ENCODE measurements at regions not wholly inside any gene's neighbourhood (a gene's known extent, or its start where the extent isn't known, plus 50 kb on each side); places are given as distances from the start of the nearest gene placed in this dataset.

DNA sequence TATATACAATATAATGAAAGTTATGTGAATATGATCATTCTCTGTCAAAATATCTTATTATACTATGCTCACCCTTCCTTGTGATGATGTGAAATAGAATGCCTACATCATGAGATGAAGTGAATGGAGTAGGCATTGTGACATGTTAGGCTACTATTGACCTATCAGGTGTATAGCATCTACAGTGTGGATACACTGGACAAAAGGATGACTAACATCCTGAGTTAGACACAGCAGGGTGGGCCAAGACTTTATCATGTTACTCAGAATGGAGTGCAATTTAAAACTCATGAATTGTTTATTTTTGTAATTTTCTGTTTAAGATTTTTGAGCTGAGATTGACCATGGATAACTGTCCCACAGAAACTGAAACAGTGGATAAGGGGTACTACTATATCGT, 53.4 kb upstream of the NAV3 start:
- FAIRE-seq (no peak), DNase-seq (ENCODE audit: low spot score) (no peak)

- DNase-seq (ENCODE audit: low spot score) (no peak), FAIRE-seq (no peak)
Observed at GRCh38 chr12:77774761-77775160, 55.9 kb upstream of the NAV3 start.

DNA sequence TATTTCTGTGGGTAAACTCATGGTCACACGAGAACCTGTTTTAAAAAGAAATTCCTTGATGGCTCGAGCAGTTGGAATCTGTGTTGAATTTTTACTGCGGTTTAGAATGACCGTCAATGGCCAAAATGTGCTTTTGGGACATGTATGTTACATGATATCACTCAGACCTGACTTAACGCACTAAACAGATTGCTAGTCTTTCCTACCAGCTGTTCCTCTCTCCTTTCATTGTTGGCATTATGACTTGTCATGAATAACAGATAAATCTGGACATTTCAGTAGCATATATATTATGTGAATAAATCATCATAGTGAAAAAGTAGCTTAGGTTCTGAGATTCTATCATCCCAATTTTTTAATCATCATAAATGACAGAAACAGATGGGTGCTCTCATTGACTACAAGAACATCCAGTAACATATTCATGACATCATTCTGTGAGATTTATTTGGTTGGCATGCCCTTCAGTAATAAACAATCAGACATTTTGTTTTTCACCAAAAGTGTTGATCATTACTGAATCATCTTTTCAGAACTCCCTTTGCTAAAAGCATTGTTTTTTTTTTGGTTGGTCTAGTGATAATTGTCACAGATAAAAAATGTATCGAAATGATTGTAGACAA, 57.9 kb upstream of the NAV3 start:
- no peak for DNase-seq (ENCODE audit: low spot score)
- FAIRE-seq, result no peak

GRCh38 chr12:77768558-77768957, 62.1 kb upstream of the NAV3 start:
- no peak for FAIRE-seq
- no peak for DNase-seq (ENCODE audit: low spot score)

DNA sequence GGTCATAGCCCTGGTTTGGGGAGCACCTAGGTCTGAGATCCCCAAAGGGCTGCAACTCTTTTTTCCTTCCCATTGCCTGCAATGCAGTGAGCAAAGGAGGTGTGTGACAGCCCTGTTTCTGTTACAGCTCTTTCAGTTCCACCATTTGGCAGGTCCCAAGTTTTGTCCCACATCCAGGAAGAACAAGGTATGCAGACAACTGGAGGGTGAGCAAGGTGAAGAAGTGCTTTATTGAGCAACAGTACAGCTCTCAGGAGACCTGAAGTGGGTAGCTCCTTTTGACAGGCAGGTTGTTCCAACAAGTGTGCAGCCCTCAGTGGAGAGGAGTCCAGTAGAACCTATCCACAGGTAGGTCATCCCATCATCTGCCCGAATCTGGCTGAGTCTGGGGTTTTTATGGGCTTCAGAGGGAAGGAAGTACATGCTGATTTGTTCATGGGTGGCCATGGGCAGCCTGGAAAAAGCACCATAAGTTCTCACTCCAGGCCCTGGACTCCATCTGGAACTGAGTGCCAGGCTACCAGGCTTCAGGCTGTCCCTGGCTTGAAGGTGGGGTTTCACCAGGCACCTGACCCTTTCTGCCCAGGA, 62.8 kb upstream of the NAV3 start:
- FAIRE-seq, result no peak

GRCh38 chr12:77767335-77767734, 63.4 kb upstream of the NAV3 start:
- FAIRE-seq, result no peak
- no peak for DNase-seq (ENCODE audit: low spot score)

More for the DNA sequence above, 62.8 kb upstream of the NAV3 start:
- no peak for DNase-seq (ENCODE audit: low spot score)

GRCh38 chr12:77766224-77766623, 64.5 kb upstream of the NAV3 start:
- no peak for FAIRE-seq
- no peak for DNase-seq (ENCODE audit: low spot score)

GRCh38 chr12:77761286-77761685, 69.4 kb upstream of the NAV3 start:
- FAIRE-seq, result no peak
- DNase-seq (ENCODE audit: low spot score), result no peak

DNA sequence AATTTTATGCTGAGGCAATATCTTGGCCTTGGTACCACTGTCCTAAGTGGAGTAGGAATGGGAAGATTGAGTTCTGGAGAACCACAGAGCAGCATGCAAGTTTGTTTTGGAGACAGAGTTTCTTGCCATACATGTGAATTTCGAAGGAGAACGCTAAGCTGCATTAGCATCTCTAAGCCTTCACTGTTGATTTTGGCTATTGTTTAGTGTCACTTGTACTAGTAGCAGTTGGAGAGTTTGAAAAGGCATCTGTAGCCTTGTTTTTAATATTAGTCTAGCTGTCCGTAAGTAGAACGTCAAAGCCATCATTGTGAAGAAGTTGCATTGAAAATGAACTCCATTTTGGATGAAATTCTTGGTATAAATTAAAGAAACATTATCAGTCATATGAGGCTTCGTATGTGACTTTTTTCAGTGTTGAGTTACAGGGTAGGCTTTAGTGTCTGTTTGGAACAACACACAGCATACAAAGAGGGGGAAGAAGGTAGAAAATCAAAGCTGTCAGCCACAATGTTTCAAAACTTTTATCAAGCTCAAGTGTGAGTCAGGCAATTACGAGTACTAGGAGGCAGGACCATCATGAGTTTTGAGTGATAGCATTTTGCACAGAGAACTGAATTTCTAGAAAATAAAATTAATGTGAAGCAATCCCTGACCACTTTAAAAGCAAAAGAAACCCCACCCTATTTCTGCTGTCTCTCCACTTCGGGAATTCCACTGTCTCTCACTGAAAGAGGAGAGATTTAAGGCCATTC, 70.2 kb upstream of the NAV3 start:
- no peak for DNase-seq (ENCODE audit: low spot score)
- FAIRE-seq, result no peak

DNA sequence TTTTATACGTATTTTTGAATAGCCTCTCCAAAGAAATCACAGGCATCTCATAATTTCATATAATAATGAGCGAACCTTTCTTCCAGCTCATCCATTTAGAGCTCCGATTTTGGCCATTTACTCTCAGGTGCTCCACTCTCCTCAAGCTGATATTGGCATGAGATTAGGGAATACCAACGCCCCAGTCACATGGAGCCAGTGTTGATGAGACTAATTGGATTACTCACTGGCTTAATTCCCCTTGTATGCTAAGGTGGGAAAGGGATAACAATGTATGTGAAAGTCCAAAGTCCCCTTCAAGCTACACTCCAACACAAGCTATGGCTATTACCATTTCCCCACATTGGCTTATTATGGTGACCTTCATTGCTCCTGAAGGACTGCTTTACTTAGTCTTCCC, 76.6 kb upstream of the NAV3 start:
- FAIRE-seq (no peak), DNase-seq (ENCODE audit: low spot score) (no peak)

DNA sequence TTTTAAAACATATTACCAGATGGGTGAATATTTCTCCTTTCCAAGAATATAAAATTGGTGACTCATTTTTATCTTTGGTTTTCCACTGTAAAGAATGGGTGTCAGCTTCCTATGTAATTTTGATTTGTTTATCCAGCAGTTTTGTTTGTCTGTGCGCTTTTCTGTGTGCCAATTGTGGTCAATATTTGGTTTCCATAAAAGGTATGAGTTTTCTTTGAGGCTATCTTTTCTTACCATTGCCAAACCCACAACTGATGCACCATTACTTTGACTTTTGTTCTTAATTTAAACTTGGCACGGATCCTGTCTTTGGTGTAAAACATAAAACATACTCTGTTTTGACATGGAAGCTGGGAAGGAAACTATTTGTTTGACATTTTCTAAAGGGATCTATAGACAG, 78.8 kb upstream of the NAV3 start:
- FAIRE-seq (no peak), DNase-seq (ENCODE audit: low spot score) (no peak)

DNA sequence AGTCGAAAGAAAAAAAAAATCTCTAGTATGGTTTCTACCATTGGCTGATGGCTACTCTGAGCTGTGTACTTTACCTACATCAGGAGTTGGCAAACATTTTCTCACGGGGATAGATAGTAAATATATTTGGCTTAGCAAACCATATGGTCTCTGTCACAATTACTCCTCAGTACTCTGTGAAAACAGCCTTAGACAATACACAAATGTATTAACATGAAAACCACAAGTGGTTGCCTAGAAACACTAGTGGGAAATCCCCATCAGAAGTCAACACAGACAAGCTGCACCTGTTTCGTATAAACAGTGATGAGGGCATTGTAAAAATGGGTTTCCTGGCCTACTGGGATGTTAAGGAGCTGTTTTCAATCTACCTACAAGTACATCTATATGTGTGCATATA, 84.6 kb upstream of the NAV3 start:
- FAIRE-seq (no peak), DNase-seq (ENCODE audit: low spot score) (no peak)

DNA sequence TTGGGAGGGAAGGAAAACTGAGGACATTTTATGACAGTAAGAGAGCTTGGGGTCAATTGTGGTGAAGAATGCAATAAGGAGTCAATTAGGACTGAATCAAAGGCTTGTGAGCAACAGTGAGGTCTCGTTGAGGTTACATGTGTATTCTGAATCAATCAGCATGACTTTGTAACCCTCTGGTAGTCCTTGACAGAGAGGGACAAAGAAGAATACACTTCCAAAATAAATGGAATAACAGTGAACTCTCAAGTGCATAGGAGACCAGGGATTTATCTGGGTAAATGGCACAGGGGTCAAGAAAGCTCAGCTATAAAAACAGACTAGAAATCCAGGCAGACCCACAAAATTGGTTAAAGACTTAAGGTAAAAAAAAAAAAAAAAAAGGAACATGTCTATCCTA, 85.1 kb upstream of the NAV3 start:
- FAIRE-seq (no peak), DNase-seq (ENCODE audit: low spot score) (no peak)

- FAIRE-seq (no peak), DNase-seq (ENCODE audit: low spot score) (no peak)
Observed at GRCh38 chr12:77742631-77743030, 88.1 kb upstream of the NAV3 start.

DNA sequence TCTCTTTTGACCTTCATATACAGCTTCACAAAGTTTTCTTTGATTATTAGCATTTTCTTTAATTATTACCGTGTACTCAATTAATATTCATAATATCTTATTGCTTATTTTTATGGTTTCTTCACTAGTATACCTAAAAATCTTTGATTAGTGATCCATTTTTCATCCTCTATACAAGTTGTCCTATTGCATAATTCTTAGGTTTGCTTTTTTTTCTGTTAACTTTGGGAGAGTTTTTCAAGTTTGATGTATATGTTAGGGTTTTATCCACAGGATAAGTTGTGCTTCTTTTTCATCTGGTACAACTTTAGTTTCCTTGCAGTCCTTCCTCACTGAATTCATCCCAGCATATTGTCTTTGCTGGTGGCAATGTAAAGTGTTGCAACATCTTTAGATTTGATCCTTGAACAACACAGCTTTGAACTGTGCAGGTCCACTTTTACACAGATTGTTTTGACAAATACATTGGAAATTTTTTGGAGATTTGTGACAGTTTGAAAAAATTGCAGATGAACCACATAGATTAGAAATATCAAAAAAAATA, 88.6 kb upstream of the NAV3 start:
- DNase-seq (ENCODE audit: low spot score), result no peak
- no peak for FAIRE-seq

DNA sequence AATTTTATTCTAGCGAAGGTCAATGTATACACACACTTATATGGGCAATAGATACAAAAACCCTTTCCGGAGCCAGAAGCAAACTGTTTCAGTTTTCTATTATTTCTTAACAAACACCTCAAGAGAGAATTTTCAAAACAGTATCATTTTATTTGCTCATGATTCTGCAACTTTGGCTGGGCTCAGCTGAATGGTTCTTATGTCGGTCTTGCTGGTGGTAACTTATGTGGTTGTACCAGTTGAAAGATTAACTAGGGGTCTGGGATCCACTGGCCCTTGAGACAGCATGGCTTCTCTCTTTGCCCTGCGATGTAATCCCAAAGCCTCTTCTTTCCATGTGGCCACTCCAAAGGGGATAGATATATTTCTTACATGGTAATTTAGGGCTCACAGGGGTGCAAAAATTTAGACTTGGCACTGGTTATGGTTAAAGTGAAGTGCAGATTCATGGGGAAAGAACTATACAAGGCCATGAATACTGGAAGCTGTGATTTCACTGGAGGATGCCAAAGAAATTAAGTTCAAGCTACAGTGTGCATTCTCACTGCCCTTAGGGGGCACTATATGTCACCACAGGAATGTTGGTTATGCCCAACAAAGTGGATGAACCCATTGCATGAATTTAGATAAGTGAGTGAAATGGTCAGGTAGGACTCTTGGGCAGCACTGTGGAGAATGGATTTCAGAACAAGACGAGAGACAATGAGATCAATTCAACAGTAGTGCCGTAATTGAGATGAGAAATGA, 94.3 kb upstream of the NAV3 start:
- FAIRE-seq, result no peak
- no peak for DNase-seq (ENCODE audit: low spot score)

- DNase-seq (ENCODE audit: low spot score), result no peak
- FAIRE-seq, result no peak
Observed at GRCh38 chr12:77734214-77734883, 96.3 kb upstream of the NAV3 start.

DNA sequence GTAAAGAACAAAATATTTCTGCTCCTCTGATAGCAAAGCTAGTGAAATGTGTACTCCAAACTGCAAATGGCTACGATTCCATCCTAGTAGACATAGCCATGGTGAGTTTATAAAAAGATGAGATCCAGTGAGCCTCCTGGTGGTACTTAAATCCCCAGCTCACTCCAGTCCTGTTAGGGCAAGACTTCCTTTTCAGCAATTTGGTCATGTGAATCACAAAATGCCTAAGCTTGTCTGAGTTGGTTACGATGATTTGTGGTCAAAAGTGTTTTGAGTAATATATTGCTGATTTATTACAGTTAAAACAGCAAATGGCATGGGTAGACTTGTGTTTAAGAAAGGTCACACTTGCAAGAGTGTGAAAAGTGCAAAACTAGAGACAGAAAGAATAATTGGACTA, 102.7 kb upstream of the NAV3 start:
- DNase-seq (ENCODE audit: low spot score) (no peak), FAIRE-seq (no peak)

- no peak for DNase-seq (ENCODE audit: low spot score)
- FAIRE-seq, result no peak
Observed at GRCh38 chr12:77727442-77728001, 103.2 kb upstream of the NAV3 start.

GRCh38 chr12:77725611-77726010, 105.1 kb upstream of the NAV3 start:
- FAIRE-seq, result no peak
- DNase-seq (ENCODE audit: low spot score), result no peak

DNA sequence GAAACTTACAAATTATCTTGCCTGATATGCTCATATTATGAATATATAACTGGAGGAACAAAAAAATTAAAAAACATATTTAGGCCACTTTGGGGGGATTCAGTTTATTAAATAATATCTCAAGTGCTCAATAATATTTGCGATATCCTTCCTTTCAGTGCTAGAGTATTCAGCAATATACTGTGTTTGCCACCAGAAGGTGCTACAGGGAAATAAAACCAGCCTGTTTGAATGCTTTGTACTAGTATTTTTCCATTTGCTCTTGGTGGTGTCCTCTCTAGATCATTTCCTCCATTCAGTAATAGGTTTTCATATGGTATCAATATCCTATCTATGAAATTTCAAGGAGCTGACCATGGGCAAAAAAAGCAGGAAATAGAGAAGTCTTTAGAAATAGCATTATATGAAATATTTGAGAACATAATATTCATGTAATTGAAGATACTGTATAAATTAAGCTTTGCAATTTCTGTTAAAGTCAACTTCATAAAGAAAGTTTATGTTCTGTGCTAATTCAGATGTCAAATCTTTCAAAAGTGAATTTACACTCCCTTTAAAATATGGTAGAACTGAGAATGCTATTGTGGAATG, 106.2 kb upstream of the NAV3 start:
- DNase-seq (ENCODE audit: low spot score), result no peak
- FAIRE-seq, result no peak

Measured in RCC 7860 (cell line).